ENCODE measurements at regions not wholly inside any gene's neighbourhood (a gene's known extent, or its start where the extent isn't known, plus 50 kb on each side); places are given as distances from the start of the nearest gene placed in this dataset.

DNA sequence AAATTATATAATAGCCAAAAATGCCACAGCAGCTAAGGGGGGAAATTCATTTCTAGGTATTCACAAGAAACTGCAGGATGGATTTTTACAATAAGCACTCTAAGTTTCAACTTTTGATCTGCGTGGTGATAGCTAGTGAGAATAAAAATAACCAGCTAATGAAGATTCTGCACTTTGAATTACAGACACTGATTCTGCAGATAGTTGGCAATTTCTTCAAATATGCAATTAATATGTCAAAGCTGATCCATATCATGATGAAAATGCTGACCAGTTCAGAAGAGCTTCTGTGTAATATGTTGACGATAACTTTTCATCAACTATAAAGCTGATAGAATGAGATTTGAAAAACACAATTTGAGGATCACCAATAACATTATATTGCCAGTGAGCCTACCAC lies 1272.9 kb downstream of the EFNB2 start:
- 89 to 94% methylated on average over 2 of the region's 2 CpGs for WGBS, 2 donors
- intact Hi-C loops (cut with DNase I; ENCODE audit: low total_unique reads) = no loop called here

DNA sequence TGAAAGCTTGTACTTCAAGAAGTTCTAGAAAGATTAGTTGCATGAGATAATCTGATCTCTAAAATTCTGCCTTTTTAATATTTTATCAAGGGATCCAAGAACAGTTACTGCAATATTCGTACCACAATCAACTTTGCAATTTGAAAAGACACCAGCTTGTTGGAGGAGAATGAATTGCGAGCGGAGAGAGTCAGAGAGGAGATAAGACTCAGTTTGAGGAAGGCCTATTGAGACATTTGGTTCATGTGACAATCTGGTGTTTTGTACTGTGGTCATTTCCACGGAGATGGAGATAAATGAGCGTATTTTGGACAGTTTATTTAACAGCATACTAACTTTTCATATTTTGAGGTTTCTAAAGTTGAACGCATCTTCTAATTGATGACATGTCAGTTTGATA lies 1276.0 kb downstream of the EFNB2 start:
- intact Hi-C loops (cut with DNase I; ENCODE audit: low total_unique reads) = no loop called here

More for the DNA sequence above, 1272.9 kb downstream of the EFNB2 start:
- H3K4me3 ChIP-seq (ENCODE audit: low read depth, poor library complexity, severe bottlenecking) = no peak overlapping the region
- TF ChIP-seq, protein P1, sequence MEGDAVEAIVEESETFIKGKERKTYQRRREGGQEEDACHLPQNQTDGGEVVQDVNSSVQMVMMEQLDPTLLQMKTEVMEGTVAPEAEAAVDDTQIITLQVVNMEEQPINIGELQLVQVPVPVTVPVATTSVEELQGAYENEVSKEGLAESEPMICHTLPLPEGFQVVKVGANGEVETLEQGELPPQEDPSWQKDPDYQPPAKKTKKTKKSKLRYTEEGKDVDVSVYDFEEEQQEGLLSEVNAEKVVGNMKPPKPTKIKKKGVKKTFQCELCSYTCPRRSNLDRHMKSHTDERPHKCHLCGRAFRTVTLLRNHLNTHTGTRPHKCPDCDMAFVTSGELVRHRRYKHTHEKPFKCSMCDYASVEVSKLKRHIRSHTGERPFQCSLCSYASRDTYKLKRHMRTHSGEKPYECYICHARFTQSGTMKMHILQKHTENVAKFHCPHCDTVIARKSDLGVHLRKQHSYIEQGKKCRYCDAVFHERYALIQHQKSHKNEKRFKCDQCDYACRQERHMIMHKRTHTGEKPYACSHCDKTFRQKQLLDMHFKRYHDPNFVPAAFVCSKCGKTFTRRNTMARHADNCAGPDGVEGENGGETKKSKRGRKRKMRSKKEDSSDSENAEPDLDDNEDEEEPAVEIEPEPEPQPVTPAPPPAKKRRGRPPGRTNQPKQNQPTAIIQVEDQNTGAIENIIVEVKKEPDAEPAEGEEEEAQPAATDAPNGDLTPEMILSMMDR (IDR thresholded peaks at IDR 0.05) = no peak
- TF ChIP-seq POLR2A (IDR thresholded peaks at IDR 0.05) = no peak
- no peak for DNase-seq (ENCODE audit: low spot score in 2 of 2)

DNA sequence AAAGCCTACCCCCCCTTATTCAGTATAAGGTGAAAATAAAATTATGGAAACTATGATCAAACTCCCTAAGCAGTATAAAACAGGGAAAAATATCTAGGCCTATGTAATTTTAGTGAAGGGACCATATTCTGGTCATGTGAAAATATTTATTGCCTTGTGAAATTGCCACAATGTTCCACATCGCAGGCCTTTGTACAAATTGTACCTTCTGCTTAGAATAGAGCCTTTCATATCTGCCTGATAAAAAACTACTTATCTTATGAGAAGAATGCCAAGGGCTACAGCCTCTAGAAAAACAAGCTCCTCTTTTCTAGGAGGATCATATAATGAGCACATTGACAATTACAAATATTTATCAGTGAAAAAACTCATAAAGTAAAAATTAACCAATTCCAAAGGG lies 1280.0 kb downstream of the EFNB2 start:
- no peak for TF ChIP-seq POLR2A (IDR thresholded peaks at IDR 0.05)
- TF ChIP-seq, protein P1 (IDR thresholded peaks at IDR 0.05) = no peak
- no peak overlapping the region for H3K4me3 ChIP-seq (ENCODE audit: low read depth, poor library complexity, severe bottlenecking)
- DNase-seq (ENCODE audit: low spot score in 2 of 2) = no peak
- intact Hi-C loops (cut with DNase I; ENCODE audit: low total_unique reads) = no loop called here
- 55 to 76% methylated on average over 1 of the region's 1 CpG for WGBS, 2 donors

More for the DNA sequence above, 1276.0 kb downstream of the EFNB2 start:
- 71 to 80% methylated on average over 6 of the region's 6 CpGs for WGBS, 2 donors
- TF ChIP-seq POLR2A (IDR thresholded peaks at IDR 0.05) = no peak
- TF ChIP-seq, protein P1 (IDR thresholded peaks at IDR 0.05) = no peak
- no peak overlapping the region for H3K4me3 ChIP-seq (ENCODE audit: low read depth, poor library complexity, severe bottlenecking)
- DNase-seq (ENCODE audit: low spot score in 2 of 2) = no peak

DNA sequence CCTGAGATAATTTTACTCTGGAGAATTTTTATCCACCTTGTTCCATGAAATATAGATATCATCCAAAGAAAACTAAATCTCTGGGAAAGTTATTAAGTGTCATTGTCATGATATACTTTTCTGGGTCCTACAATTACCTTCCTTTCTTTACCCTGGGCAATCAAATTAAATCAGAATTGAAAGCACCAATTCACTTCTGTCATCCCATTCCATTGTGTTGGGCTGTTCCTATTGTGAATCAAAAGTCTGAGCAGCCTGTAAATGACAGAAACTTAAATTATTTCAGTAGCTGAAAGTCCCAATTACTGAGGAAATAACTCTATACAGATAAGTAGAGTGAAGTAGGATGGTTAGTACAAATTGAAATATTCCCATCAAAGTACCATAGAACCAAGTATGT lies 1284.2 kb downstream of the EFNB2 start:
- intact Hi-C loops (cut with DNase I; ENCODE audit: low total_unique reads) = no loop called here
- H3K4me3 ChIP-seq (ENCODE audit: low read depth, poor library complexity, severe bottlenecking) = no peak overlapping the region
- no peak for DNase-seq (ENCODE audit: low spot score in 2 of 2)
- TF ChIP-seq, protein P1 (IDR thresholded peaks at IDR 0.05) = no peak
- TF ChIP-seq POLR2A (IDR thresholded peaks at IDR 0.05) = no peak

DNA sequence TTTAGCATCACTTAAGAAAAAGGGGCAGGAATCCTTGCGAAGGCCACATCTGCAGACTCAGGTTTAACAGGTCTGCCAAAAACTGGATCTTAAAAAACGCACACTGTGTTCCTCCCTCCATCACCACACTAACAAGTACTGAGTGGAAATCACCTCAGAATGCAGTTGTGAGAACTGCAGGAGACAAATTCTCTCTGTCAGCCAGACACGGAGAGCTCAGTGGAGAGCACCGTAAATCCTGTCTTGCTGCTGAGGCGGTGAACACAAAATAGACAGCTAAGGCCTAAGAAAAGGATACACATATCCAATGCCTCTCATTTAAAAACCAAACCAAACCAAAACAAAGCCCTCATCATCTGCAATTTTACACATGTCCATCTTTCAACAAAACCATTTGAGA lies 1287.6 kb downstream of the EFNB2 start:
- 86 to 88% methylated on average over 5 of the region's 5 CpGs for WGBS, 2 donors
- no peak overlapping the region for H3K4me3 ChIP-seq (ENCODE audit: low read depth, poor library complexity, severe bottlenecking)
- intact Hi-C loops (cut with DNase I; ENCODE audit: low total_unique reads) = no loop called here
- no peak for TF ChIP-seq POLR2A (IDR thresholded peaks at IDR 0.05)
- TF ChIP-seq, protein P1 (IDR thresholded peaks at IDR 0.05) = no peak
- DNase-seq (ENCODE audit: low spot score in 2 of 2) = no peak

DNA sequence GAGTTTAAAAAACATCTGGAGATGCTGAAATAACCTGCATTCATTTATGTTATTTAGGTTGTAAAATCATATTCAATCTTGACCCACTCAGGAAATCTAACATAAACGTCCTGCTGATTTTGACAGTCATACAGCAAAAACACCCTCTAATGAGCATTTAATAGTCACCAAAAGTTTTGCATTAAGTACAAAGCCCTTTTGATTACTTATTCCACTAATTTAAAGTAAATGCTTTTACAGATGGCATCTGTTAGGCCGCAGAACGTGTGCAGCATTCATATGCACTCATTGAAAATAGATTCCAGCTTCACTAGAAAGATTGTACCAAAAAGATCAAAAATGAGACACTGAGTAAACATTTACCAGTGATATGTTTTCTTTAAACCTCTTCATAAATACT lies 1295.1 kb downstream of the EFNB2 start:
- no peak overlapping the region for H3K4me3 ChIP-seq (ENCODE audit: low read depth, poor library complexity, severe bottlenecking)
- TF ChIP-seq, protein P1 (IDR thresholded peaks at IDR 0.05) = no peak
- no peak for TF ChIP-seq POLR2A (IDR thresholded peaks at IDR 0.05)
- intact Hi-C loops (cut with DNase I; ENCODE audit: low total_unique reads) = no loop called here
- WGBS, 2 donors = 67 to 69% methylated on average over 3 of the region's 3 CpGs
- no peak for DNase-seq (ENCODE audit: low spot score in 2 of 2)

Data from lower leg skin (tissue), 4 donors.